ENCODE measurements at regions not wholly inside any gene's neighbourhood (a gene's known extent, or its start where the extent isn't known, plus 50 kb on each side); places are given as distances from the start of the nearest gene placed in this dataset.
"Not testable (repeated sequence)": the region's sequence is repeated elsewhere in the genome, so short reads cannot be mapped to it uniquely, and the experiment has no call there.

GRCh38 chr15:99799854-99800250 is 66.6 kb upstream of the LYSMD4 start:
- H3K9me3 ChIP-seq (ENCODE audit: control insufficient read depth, insufficient read depth, low read length); DNase-seq (ENCODE audit: low read depth, low spot score); H3K4me3 ChIP-seq (ENCODE audit: low read depth, low read length); H3K27me3 ChIP-seq (ENCODE audit: control insufficient read depth, insufficient read depth, low read length); POLR2A ChIA-PET; H3K27ac ChIP-seq (ENCODE audit: low read depth, low read length); CTCF ChIA-PET: not testable (repeated sequence)

DNA sequence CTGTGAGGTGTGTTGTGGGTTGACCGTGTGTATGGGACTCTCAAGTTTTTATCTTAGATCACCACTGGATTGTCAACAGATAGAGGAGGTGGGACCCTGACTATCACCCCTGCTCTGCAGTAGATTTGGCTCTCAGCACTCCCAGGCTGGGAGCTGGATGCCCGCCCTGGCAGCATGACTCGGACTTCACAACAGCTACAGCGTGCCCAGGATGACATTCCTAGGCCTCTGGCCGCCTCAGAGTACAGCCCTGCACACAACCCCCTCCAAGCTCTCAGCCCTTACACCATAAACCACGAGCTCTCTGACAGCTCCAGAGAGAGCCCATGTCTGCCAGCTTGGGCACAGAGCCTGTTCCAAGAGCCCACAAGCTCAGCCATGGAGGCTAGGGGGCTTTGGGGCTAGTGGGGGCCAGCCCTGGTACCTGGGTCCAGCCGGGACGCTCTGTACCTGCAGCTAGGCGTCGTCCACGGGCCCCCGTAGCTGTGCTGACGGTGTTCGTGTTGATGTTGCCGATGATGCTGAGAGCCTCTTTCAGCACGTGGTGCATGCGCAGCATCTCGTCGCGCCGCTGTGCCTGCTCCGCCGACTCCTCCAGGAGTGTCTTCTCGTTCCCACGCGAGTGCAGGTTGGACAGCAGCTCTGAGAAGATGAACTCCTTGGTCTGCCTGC is 66.1 kb upstream of the LYSMD4 start:
- H3K27me3 ChIP-seq (ENCODE audit: control insufficient read depth, insufficient read depth, low read length); DNase-seq (ENCODE audit: low read depth, low spot score); H3K27ac ChIP-seq (ENCODE audit: low read depth, low read length); H3K9me3 ChIP-seq (ENCODE audit: control insufficient read depth, insufficient read depth, low read length); H3K4me3 ChIP-seq (ENCODE audit: low read depth, low read length); POLR2A ChIA-PET: not testable (repeated sequence)
- CTCF ChIA-PET = interaction anchor here (1.3 kb wide), 1 partner anchor 527 kb away, joined by 5 read pairs; no protein-coding TSS in a partner anchor

DNA sequence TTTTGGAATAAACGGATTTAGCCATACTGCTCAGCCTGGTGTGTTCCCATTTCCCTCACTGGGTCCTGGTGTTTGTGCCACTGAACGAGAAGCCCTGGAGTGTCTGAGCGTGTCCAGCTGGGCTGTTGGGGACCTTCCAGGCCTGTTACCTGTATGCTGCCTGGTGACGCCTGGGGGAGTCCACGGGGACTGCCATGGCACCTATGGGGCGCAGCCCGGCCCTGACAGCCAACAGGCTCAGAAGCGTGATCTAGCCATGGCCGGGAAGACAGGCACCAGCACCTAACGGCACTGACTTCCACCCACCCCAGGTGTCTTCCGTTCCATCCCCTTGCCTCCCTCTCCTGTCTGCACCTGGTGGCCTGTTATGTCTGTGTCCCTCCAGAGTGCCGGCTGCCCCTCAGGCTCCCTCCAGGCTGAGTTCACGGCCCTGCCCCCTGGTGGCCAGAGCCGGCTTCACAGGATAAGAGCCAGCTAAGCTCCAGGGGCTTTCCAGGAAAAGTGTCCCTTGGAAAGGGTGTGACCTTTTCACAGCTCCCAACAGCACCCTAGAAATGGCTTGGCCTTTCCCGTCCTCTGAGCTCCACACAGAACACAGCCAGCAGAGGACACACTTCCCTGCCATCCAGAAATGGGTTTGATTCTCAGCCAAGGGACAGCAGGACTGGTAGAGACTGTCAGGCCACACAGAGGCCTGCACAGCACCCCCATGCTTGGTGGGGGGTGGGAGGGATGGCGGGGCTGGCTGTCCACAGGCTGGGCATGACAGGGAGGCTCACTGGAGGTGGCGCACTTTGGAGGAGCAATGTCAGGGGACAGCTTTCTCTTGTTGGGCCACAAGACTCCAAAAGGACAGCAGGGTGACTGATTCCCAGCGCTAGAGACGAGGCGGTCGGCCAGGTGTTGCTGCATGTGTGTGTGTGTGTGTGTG is 64.0 kb upstream of the LYSMD4 start:
- H3K27me3 ChIP-seq (ENCODE audit: control insufficient read depth, insufficient read depth, low read length); DNase-seq (ENCODE audit: low read depth, low spot score); POLR2A ChIA-PET; H3K27ac ChIP-seq (ENCODE audit: low read depth, low read length); H3K4me3 ChIP-seq (ENCODE audit: low read depth, low read length); H3K9me3 ChIP-seq (ENCODE audit: control insufficient read depth, insufficient read depth, low read length): not testable (repeated sequence)
- CTCF ChIA-PET = interaction anchor here (0.6 kb wide), 1 partner anchor 721 kb away, joined by 4 read pairs; no protein-coding TSS in a partner anchor

DNA sequence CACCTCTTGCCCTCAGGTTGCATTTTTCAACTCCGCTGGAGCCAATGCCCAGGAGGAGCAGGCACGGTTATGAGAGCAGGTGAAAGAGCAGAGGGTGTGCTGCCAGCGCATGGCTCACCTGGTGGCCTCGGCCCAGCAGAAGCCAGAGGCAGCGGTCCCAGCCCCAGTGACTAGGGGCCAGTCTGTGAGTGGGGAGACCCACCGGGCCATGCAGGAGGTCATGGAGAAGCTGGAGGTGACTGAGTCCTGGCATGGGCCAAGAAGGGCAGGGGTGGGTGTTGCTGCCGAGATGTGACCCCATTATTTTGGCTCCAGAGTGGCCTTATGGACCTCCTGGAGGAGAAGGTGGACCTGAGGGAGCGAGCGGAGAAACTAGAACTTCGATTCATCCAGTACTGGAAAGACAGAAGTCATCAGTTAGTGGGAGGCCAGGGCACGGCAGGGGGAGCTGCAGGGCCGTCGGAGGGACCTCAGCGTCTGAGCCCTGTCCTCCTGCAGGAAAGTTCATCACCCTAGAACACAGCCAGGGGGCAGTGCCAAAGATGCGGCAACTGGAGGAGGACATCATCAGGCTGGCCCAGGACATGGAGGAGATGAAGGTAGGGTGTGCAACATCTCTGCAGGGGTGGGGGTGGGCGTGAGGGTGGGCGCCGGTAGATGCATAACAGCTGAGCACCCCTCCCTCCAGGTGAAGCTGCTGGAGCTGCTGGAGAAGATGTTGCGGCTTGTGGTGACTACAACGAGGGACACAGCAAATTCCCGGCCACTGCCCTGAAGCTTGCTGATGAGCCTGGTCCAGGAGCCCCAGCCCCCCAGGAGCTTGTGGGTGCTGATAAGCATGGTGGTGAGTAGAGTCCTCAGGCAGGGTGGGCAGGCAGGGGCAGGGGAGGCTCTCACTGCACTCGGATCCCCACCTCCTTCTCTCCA is 58.9 kb upstream of the LYSMD4 start:
- H3K27ac ChIP-seq (ENCODE audit: low read depth, low read length); H3K9me3 ChIP-seq (ENCODE audit: control insufficient read depth, insufficient read depth, low read length); CTCF ChIA-PET; DNase-seq (ENCODE audit: low read depth, low spot score); H3K27me3 ChIP-seq (ENCODE audit: control insufficient read depth, insufficient read depth, low read length); POLR2A ChIA-PET; H3K4me3 ChIP-seq (ENCODE audit: low read depth, low read length): not testable (repeated sequence)

GRCh38 chr15:99790751-99791150 is 57.5 kb upstream of the LYSMD4 start:
- H3K27me3 ChIP-seq (ENCODE audit: control insufficient read depth, insufficient read depth, low read length); H3K9me3 ChIP-seq (ENCODE audit: control insufficient read depth, insufficient read depth, low read length); DNase-seq (ENCODE audit: low read depth, low spot score); H3K4me3 ChIP-seq (ENCODE audit: low read depth, low read length); POLR2A ChIA-PET; H3K27ac ChIP-seq (ENCODE audit: low read depth, low read length): not testable (repeated sequence)
- CTCF ChIA-PET = interaction anchor here (0.6 kb wide), 1 partner anchor 33 kb away, joined by 6 read pairs; no protein-coding TSS in a partner anchor

DNA sequence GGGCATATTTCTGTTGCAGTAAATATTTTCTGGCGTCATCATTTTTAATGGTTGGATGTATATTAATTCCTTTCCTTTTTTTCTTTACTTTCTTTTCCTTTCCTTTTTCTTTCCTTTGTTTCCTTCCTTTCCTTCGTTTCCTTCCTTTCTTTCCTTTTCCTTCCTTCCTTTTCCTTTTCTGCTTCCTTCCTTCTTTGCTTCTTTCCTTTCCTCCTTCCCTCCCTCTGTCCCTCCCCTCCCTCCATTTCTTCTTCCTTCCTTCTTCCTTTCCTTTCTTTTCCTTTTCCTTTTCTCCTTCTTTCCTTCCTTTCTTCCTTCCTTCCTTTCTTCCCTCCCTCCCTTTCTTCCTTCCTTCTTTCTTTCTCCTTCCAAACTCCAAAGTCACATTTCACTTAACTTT is 54.9 kb upstream of the LYSMD4 start:
- Histone ChIP-seq H3K9me3 (ENCODE audit: control insufficient read depth, insufficient read depth, low read length) (no peaks in the 10 kb centered on the region; the same call in 1 of the 2 replicates), H3K27me3 (ENCODE audit: control insufficient read depth, insufficient read depth, low read length) (peaks cover 3% of the 10 kb centered on the region), H3K27ac (ENCODE audit: low read depth, low read length) (no peak overlapping the region), H3K4me3 (ENCODE audit: low read depth, low read length) (no peak overlapping the region)
- ChIA-PET POLR2A (no interaction called here), CTCF (no interaction called here)
- no peak for DNase-seq (ENCODE audit: low read depth, low spot score)
- no peak for TF ChIP-seq CTCF (IDR thresholded peaks at IDR 0.05; ENCODE audit: low read depth, low read length)

- H3K27ac ChIP-seq (ENCODE audit: low read depth, low read length); POLR2A ChIA-PET; H3K4me3 ChIP-seq (ENCODE audit: low read depth, low read length); H3K9me3 ChIP-seq (ENCODE audit: control insufficient read depth, insufficient read depth, low read length); H3K27me3 ChIP-seq (ENCODE audit: control insufficient read depth, insufficient read depth, low read length); DNase-seq (ENCODE audit: low read depth, low spot score); CTCF ChIA-PET: not testable (repeated sequence)
Observed at GRCh38 chr15:99784800-99785199, 51.6 kb upstream of the LYSMD4 start.

DNA sequence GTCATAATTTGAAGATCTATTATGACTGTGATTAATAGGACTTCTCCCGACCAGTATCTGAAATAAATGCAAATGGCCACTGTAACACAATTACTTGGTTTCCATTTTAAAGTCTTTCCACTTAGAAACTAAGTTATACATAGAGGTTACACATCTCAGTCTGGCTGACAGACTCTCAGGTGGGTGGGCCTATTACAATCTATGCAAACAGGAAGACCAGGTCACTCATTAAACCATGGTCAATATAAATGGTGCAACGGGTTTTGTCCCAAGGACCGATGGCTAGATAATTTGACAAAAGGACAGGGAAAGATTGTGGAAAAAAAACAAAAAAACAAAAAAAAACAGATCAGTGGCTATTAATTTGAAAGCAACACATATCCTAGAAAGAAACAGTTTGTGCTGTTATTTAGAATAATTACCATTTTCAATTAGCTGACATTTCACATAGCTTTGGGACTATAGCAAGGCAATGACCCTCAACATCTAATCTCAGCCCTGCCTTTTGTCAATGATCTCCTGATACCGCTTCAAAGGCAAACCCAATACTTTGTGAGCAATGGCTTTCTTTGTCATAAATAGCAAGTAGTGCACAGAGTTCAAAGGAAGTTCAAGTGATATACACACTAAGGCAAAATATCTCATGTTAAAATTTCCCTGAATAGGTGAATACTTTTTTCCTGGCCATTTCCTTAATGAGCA is 50.8 kb upstream of the LYSMD4 start:
- DNase-seq (ENCODE audit: low read depth, low spot score); H3K9me3 ChIP-seq (ENCODE audit: control insufficient read depth, insufficient read depth, low read length); H3K27ac ChIP-seq (ENCODE audit: low read depth, low read length); H3K27me3 ChIP-seq (ENCODE audit: control insufficient read depth, insufficient read depth, low read length); POLR2A ChIA-PET; H3K4me3 ChIP-seq (ENCODE audit: low read depth, low read length): not testable (repeated sequence)
- CTCF ChIA-PET = interaction anchor here (1.1 kb wide), 1 partner anchor 28 kb away, joined by 3 read pairs; no protein-coding TSS in a partner anchor

Data from AG04450 (cell line).